Ishikawa (cell line): ENCODE measurements at regions not wholly inside any gene's neighbourhood (a gene's known extent, or its start where the extent isn't known, plus 50 kb on each side); places are given as distances from the start of the nearest gene placed in this dataset.

Experiments used
- CREB1 ChIP-seq: IDR thresholded peaks from 2 replicates; pipeline ENCODE4 v1.6.1; 2012; ENCODE audit warnings: low read depth
- EGR1 ChIP-seq: IDR thresholded peaks from 2 replicates; pipeline ENCODE4 v1.6.1; 2012
- EP300 ChIP-seq: IDR thresholded peaks from 2 replicates; pipeline ENCODE4 v1.6.1; 2012; ENCODE audit warnings: borderline replicate concordance
- FOXM1 ChIP-seq: IDR thresholded peaks from 2 replicates; pipeline ENCODE4 v1.6.1; 2012; ENCODE audit warnings: low read depth, borderline replicate concordance
- TAF1 ChIP-seq: IDR thresholded peaks from 2 replicates; pipeline ENCODE4 v1.6.1; 2012; ENCODE audit warnings: low read depth, mild to moderate bottlenecking
- YY1 ChIP-seq: IDR thresholded peaks from 2 replicates; pipeline ENCODE4 v1.6.1; 2012; ENCODE audit warnings: low read depth
- TF ChIP-seq, protein P1 (sequence below): IDR thresholded peaks from 2 replicates; pipeline ENCODE4 v1.6.1; 2012; ENCODE audit warnings: low read depth, mild to moderate bottlenecking

DNA sequence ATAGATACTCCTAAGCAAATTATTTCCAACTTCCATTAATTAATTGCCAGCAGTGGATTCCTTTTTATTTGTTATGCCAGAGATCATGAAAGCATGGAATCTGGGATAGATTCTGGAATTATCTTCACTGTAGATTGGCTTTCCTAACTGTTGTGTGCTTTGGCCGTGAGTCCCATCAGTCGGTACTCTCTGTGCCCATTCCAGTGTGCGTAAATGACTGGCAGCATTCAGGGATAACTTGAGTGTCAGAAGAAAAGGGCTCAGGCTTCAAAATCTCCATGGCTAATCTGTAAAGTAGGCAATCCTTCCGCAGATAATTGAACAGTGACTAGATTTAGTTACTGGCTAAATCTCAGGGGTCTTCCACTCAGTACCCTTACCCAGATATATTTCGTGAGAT, 76.8 kb upstream of the TMEM164 start:
- TF ChIP-seq YY1 (no peak), FOXM1 (no peak), CREB1 (no peak), TAF1 (no peak), EP300 (no peak), EGR1 (no peak)
- TF ChIP-seq, protein P1, sequence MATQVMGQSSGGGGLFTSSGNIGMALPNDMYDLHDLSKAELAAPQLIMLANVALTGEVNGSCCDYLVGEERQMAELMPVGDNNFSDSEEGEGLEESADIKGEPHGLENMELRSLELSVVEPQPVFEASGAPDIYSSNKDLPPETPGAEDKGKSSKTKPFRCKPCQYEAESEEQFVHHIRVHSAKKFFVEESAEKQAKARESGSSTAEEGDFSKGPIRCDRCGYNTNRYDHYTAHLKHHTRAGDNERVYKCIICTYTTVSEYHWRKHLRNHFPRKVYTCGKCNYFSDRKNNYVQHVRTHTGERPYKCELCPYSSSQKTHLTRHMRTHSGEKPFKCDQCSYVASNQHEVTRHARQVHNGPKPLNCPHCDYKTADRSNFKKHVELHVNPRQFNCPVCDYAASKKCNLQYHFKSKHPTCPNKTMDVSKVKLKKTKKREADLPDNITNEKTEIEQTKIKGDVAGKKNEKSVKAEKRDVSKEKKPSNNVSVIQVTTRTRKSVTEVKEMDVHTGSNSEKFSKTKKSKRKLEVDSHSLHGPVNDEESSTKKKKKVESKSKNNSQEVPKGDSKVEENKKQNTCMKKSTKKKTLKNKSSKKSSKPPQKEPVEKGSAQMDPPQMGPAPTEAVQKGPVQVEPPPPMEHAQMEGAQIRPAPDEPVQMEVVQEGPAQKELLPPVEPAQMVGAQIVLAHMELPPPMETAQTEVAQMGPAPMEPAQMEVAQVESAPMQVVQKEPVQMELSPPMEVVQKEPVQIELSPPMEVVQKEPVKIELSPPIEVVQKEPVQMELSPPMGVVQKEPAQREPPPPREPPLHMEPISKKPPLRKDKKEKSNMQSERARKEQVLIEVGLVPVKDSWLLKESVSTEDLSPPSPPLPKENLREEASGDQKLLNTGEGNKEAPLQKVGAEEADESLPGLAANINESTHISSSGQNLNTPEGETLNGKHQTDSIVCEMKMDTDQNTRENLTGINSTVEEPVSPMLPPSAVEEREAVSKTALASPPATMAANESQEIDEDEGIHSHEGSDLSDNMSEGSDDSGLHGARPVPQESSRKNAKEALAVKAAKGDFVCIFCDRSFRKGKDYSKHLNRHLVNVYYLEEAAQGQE = no peak
